Omental fat pad (tissue), 3 donors: ENCODE measurements at regions not wholly inside any gene's neighbourhood (a gene's known extent, or its start where the extent isn't known, plus 50 kb on each side); places are given as distances from the start of the nearest gene placed in this dataset.

Source experiments
- ATAC-seq: fragments of 150-250 bp; one replicate; pipeline ENCODE4 v1.9.1; 2016; ENCODE audit warnings: mild to moderate bottlenecking, moderate library complexity; ENCODE audit not compliant: low FRiP score
- DNase-seq: peaks from one replicate; pipeline ENCODE4 v3.0.0-alpha.2; 2019; ENCODE audit warnings: low spot score
- TF ChIP-seq, protein P1 (sequence below), 3 donors: fragments of 450-650 bp; IDR thresholded peaks; one replicate each; pipeline ENCODE4 v1.5.1; 2016 to 2017; ENCODE audit warnings: antibody characterized with exemption in 3 of 3, mild to moderate bottlenecking in 3 of 3, moderate library complexity in 2 of 3

DNA sequence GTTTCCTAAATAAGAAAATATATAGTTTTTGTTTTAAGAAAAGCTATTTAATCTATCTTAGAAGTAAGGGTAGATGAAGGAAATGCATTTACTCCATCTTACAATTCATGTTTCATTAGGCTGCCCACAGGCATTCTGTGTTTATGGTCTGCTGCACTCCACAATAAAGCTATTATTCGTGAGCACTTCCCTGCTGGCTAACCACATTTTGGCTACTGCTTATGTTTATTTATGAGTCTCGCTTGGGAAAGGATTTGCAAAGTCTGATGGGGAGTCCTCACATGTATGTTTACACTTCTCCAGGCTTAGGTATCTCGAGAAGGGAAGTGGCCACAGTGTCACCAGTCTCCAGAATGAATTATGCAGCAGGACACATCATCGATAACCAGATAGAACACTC, 260.8 kb upstream of the VCX start:
- no peak for DNase-seq
- no peak for ATAC-seq
- TF ChIP-seq, protein P1, sequence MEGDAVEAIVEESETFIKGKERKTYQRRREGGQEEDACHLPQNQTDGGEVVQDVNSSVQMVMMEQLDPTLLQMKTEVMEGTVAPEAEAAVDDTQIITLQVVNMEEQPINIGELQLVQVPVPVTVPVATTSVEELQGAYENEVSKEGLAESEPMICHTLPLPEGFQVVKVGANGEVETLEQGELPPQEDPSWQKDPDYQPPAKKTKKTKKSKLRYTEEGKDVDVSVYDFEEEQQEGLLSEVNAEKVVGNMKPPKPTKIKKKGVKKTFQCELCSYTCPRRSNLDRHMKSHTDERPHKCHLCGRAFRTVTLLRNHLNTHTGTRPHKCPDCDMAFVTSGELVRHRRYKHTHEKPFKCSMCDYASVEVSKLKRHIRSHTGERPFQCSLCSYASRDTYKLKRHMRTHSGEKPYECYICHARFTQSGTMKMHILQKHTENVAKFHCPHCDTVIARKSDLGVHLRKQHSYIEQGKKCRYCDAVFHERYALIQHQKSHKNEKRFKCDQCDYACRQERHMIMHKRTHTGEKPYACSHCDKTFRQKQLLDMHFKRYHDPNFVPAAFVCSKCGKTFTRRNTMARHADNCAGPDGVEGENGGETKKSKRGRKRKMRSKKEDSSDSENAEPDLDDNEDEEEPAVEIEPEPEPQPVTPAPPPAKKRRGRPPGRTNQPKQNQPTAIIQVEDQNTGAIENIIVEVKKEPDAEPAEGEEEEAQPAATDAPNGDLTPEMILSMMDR (IDR thresholded peaks at IDR 0.05), result no peak

DNA sequence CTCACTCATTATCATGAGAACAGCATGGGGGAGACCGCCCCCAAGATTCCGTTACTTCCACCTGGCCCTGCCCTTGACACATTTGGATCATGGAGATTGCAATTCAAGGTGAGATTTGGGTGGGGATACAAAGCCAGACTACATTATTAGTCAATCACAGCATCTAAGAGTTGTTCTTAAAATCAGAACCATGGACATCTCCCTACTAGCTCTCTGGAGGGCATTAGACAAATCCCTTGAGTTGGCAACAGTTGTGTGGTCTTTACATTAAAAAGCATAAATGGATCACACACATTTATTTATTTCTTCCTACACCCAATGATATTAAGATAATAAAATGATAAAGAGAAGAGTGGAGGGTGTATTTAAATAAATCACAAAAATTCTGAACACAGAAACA, 262.8 kb upstream of the VCX start:
- ATAC-seq (no peak), DNase-seq (no peak)
- TF ChIP-seq, protein P1 (IDR thresholded peaks at IDR 0.05), result no peak

GRCh38 chrX:7574325-7574724, 268.6 kb upstream of the VCX start:
- ATAC-seq, result no peak
- TF ChIP-seq, protein P1 (IDR thresholded peaks at IDR 0.05), result no peak
- no peak for DNase-seq

- ATAC-seq (no peak), DNase-seq (no peak)
- TF ChIP-seq, protein P1 (IDR thresholded peaks at IDR 0.05), result no peak
Observed at GRCh38 chrX:7570432-7571029, 272.4 kb upstream of the VCX start.

- TF ChIP-seq, protein P1 (IDR thresholded peaks at IDR 0.05), result no peak
- ATAC-seq (no peak), DNase-seq (no peak)
Observed at GRCh38 chrX:7568597-7568996, 274.4 kb upstream of the VCX start.

DNA sequence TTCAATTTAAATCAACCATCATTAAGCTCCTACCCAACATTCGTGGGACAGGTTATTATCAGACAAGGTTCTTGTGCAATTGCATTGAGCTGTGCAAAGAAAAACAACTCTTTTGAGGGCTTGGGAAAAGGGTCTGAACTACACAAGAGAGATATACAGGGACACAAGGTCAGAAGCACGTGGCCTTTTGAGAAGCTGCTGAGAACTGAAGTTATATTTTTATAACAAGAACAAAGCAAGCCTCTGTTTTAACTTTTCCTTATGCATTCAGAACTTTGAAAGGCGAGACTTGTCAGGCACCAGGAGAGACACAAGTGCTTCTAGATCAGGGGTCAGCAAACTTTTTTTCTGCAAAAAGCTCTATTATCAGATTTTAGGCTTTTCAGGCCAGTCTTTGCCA, 274.8 kb upstream of the VCX start:
- ATAC-seq (no peak), DNase-seq (no peak)
- TF ChIP-seq, protein P1 (IDR thresholded peaks at IDR 0.05), result no peak

- DNase-seq (no peak), ATAC-seq (no peak)
- TF ChIP-seq, protein P1 (IDR thresholded peaks at IDR 0.05), result no peak
Observed at GRCh38 chrX:7552760-7553159, 290.2 kb upstream of the VCX start.
